Astrocyte of the spinal cord (primary cell): ENCODE measurements at regions not wholly inside any gene's neighbourhood (a gene's known extent, or its start where the extent isn't known, plus 50 kb on each side); places are given as distances from the start of the nearest gene placed in this dataset.

ENCODE experiments used
- DNase-seq: peaks from one replicate; pipeline ENCODE4 v3.0.0; 2011; ENCODE audit warnings: low read depth, low spot score
- H3K4me3 ChIP-seq: 2 replicates; pipeline ENCODE4 v1.5.1; 2011; ENCODE audit warnings: low read depth, mild to moderate bottlenecking, low read length, moderate library complexity
- CTCF ChIP-seq: IDR thresholded peaks from 2 replicates; pipeline ENCODE4 v1.5.1; 2012; ENCODE audit warnings: low read depth, mild to moderate bottlenecking, low read length, inconsistent platforms
- in situ Hi-C: cut with HindIII; loops from 2 replicates; pipeline ENCODE4 v1.10.0; 2017; ENCODE audit warnings: low sequenced_read_pairs

DNA sequence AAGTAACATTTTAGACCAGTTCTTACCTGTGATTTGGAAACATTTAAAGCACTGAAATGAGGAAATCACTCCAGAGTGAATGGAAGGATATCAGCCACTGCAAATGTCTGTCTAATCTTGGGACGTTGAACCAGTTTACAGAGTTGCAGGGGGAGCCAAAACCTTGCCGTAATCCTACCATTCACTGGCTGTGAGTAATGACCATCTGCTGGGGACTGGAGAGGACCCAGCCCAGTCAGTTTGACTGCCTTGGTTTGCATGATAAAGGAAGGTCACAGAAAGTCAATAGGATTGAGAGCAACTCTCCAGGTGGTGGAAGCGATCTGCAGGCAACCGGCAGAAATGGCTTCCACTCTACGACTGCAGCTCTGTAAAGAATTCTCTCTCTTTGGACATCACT, 167.2 kb downstream of the AKR1D1 start:
- peak; percentile 25 for DNase-seq
- TF ChIP-seq CTCF = no peak
- H3K4me3 ChIP-seq = no peak overlapping the region
- in situ Hi-C loops = no loop called here

- TF ChIP-seq CTCF = no peak
- DNase-seq = no peak
- in situ Hi-C loops = no loop called here
- H3K4me3 ChIP-seq = no peak overlapping the region
Observed at GRCh38 chr7:138243836-138244235, 167.6 kb downstream of the AKR1D1 start.

GRCh38 chr7:138244606-138245005, 168.3 kb downstream of the AKR1D1 start:
- no peak for TF ChIP-seq CTCF
- H3K4me3 ChIP-seq = no peak overlapping the region
- in situ Hi-C loops = no loop called here
- no peak for DNase-seq

DNA sequence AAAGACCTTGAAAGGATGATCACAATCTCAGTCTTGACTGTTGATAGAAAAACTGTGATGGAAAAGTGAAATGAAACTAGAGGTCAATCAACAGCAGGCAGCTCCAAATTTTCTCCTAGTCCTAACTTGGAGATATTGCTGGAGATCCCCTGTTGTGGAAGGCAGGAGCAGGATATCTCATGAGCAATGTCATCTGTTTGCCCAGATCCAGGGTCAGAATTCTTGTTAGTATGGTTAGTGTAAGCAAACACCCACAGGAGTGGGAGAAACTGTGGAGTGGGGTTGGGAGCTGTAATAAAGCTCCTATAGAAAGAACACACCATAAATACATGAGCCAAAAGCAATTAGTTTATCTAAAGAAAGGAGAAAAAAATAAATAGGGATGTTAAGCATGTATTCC, 169.0 kb downstream of the AKR1D1 start:
- in situ Hi-C loops = no loop called here

DNA sequence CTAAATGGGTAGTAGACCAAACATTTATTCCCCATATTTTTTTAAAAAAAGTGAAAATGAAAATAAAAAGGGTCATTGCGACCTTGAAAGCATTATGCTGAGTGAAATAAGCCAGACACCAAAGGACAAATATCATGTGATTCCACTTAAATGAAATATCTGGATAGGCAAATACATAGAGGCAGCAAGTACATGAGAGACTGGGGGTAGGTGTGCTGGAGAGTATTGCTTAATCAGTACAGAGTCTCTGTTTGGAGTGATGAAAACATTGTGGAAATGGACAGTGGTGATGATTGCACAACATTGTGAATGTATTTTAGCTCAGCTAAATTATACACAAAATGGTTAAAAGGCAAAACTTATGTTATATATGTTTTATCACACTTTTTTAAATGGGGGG, 169.4 kb downstream of the AKR1D1 start:
- TF ChIP-seq CTCF = no peak
- DNase-seq = no peak
- H3K4me3 ChIP-seq = no peak overlapping the region
- in situ Hi-C loops = no loop called here

More for the DNA sequence above, 169.0 kb downstream of the AKR1D1 start:
- DNase-seq = no peak
- no peak overlapping the region for H3K4me3 ChIP-seq
- TF ChIP-seq CTCF = no peak

DNA sequence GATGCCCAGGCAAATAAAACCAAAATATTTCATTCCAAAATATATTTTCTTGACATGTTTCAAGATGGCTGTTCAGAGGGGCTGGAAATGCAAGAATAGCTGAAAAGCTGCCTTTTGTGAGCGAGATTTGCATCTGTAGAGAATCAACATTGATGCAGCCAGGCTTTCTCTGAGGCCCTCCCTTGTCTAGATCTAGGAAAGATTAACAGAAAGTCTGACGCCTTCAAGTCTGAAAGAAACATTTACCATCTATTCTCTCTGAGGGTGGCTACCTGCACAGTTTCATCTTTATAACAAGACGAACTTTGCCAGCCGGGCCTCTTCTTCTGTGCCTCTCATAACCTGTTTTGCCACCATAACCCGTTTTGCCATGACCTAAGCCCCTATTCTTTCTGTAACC, 170.2 kb downstream of the AKR1D1 start:
- no peak for DNase-seq
- in situ Hi-C loops = no loop called here
- no peak for TF ChIP-seq CTCF
- H3K4me3 ChIP-seq = no peak overlapping the region

DNA sequence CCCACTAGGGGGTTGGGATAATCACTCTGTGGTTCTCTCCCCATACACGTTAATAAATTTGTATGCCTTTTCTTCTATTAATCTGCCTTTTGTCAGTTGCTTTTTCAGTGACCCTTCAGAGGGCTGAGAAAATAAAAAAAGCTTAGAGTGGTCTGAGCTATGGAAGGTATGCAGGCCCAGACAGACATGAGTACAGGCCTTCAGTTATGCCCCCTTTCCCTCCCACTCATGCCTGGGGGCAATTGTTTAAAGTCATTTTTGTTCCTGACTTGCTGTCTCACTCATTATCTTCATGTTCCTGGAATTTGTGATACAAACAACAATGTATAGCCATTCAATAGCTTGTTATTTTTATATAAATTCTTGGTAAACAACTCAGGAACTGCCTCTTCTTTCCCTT, 170.8 kb downstream of the AKR1D1 start:
- in situ Hi-C loops = no loop called here
- no peak for TF ChIP-seq CTCF
- H3K4me3 ChIP-seq = no peak overlapping the region
- no peak for DNase-seq
